BJ (cell line): ENCODE measurements at regions not wholly inside any gene's neighbourhood (a gene's known extent, or its start where the extent isn't known, plus 50 kb on each side); places are given as distances from the start of the nearest gene placed in this dataset.
A peak's percentile ranks its signal among the peaks of the same experiment; 100 is the strongest.

Experiments
- CTCF ChIA-PET: fragments of 350-600 bp; formaldehyde crosslinking; extraction: SDS; loops from one replicate; lab custom pipeline; 2021; ENCODE audit warnings: antibody characterized with exemption, inconsistent platforms; lab: Yijun Ruan, JAX
- POLR2A ChIA-PET: fragments of 300-600 bp; sonication (Branson Sonifier 250); formaldehyde crosslinking; extraction: SDS; loops from one replicate; lab custom pipeline; 2021; ENCODE audit warnings: antibody characterized with exemption; lab: Charles Lee
- DNase-seq: peaks from one replicate; pipeline ENCODE4 v3.0.0-alpha.2; 2011; ENCODE audit warnings: low read depth
- H3K27me3 ChIP-seq: 2 replicates; pipeline ENCODE4 v1.6.0; 2011; ENCODE audit warnings: low read length; ENCODE audit not compliant: control insufficient read depth, insufficient read depth
- H3K36me3 ChIP-seq: 2 replicates; pipeline ENCODE4 v1.5.1; 2011; ENCODE audit warnings: low read length; ENCODE audit not compliant: control insufficient read depth, insufficient read depth
- H3K4me3 ChIP-seq: 2 replicates; pipeline ENCODE4 v1.5.1; 2011; ENCODE audit warnings: low read depth, mild to moderate bottlenecking, control low read depth, low read length
- TF ChIP-seq, protein P1 (sequence below): IDR thresholded peaks from 2 replicates; pipeline ENCODE4 v1.5.1; 2011; ENCODE audit warnings: low read depth, mild to moderate bottlenecking, control low read depth, inconsistent platforms, low read length, moderate library complexity; ENCODE audit not compliant: insufficient read depth

DNA sequence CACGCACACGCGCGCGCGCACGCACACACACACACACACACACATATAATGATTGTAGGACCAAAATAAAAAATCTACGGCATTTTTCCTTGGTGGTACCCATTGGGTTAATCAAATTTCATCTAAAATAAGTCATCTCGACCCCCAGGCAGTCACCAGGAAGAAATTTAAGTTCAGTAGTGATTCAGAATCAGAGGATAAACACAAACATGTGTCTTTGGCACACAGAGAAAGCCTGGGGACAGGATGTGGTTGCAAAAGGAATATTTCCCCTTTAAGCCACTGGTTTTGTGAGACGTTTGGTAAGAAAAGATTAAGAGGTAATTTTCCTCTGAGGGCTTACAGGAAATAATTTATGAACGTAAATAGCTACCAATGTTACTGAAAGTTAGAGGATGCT, 171.6 kb upstream of the PIEZO2 start:
- DNase-seq = peak; percentile 77
- H3K27me3 ChIP-seq = no peaks in the 10 kb centered on the region
- H3K4me3 ChIP-seq = no peak overlapping the region
- POLR2A ChIA-PET = interaction anchor here (0.7 kb wide), 1 partner anchor 71 kb away, joined by 3 read pairs; no protein-coding TSS in a partner anchor
- H3K36me3 ChIP-seq = no peaks in the 10 kb centered on the region
- TF ChIP-seq, protein P1, sequence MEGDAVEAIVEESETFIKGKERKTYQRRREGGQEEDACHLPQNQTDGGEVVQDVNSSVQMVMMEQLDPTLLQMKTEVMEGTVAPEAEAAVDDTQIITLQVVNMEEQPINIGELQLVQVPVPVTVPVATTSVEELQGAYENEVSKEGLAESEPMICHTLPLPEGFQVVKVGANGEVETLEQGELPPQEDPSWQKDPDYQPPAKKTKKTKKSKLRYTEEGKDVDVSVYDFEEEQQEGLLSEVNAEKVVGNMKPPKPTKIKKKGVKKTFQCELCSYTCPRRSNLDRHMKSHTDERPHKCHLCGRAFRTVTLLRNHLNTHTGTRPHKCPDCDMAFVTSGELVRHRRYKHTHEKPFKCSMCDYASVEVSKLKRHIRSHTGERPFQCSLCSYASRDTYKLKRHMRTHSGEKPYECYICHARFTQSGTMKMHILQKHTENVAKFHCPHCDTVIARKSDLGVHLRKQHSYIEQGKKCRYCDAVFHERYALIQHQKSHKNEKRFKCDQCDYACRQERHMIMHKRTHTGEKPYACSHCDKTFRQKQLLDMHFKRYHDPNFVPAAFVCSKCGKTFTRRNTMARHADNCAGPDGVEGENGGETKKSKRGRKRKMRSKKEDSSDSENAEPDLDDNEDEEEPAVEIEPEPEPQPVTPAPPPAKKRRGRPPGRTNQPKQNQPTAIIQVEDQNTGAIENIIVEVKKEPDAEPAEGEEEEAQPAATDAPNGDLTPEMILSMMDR = no peak
- CTCF ChIA-PET = interaction anchor here (1.1 to 4.2 kb wide), 4 partner anchors 10 to 232 kb away, joined by 3 to 21 read pairs (median 3); no protein-coding TSS in a partner anchor

DNA sequence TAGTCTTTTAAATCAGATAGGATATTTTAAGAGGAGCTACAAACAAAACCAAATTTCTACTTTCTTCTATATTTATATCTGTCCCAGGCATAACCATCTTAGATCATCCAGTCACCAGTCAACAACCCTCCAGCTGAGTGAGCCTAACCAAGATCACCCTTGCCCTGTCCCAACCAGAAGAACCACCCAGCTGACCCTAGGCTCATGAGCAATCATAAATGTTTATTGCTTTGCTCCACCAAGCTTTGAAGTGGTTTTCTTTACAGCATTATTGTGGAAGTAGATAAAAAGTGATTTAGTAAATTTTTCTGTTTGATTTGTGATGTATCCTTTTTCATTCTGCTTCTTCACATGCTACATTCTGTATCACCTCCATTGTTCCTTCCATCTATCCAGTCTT, 167.2 kb upstream of the PIEZO2 start:
- H3K27me3 ChIP-seq = no peaks in the 10 kb centered on the region
- no peak overlapping the region for H3K4me3 ChIP-seq
- H3K36me3 ChIP-seq = no peaks in the 10 kb centered on the region
- POLR2A ChIA-PET = no interaction called here
- DNase-seq = no peak
- TF ChIP-seq, protein P1 = no peak
- CTCF ChIA-PET = interaction anchor here (0.9 kb wide), 1 partner anchor 202 kb away, joined by 3 read pairs; no protein-coding TSS in a partner anchor

DNA sequence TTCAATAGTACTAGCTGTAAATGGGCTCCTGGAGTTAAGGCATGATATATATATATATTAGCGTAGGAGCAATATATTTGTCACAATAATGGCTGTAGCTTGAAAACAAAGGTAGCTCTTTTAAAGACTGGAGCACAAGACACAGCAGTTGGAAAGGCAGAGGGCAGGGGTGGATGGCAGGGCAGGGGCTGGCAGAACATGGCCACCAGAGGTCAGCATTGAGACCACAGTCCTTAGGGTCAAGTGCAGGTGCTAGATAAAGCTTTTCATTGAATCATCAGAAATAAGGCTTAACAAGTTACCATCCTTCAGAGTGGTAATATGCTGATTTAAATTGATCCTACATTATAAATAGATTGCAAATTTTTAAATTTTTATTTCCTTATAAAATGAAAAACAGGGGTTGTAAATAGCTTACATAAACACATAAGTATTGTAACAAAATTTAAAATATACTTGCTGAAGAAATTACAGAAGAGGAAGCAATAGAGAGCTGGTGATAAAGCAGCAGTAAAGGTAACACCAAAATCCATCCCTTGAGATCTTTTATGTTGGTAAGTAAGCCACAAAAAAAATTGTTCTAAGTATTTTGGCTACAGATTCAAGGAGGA, 161.2 kb upstream of the PIEZO2 start:
- no peak for DNase-seq
- TF ChIP-seq, protein P1 = peak; percentile 81
- Histone ChIP-seq H3K27me3 (no peaks in the 10 kb centered on the region), H3K36me3 (no peaks in the 10 kb centered on the region), H3K4me3 (no peak overlapping the region)
- POLR2A ChIA-PET = no interaction called here
- CTCF ChIA-PET = interaction anchor here (0.7 to 3.9 kb wide), 42 partner anchors 9 to 459 kb away, joined by 3 to 62 read pairs (median 4); no protein-coding TSS in a partner anchor

DNA sequence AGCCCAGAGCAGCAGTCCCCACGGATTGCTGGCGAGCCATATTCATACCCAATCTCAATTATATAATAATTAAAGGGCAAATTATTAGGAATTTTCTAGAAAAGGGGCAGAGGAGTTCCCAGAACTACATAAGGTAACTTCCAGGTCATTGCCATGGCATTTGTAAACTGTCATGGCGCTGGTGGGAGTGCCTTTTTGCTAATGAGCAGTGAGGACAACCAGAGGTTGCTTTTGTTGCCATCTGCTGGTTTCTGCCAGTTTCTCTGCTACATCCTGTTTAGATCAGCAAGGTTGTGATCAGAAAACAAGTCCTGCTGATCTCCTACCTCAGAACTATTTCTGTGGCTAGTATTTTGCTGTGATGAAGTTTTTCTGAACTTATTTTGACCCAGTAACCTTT, 159.8 kb upstream of the PIEZO2 start:
- ChIA-PET POLR2A (no interaction called here), CTCF (interaction anchor here (1.0 to 1.2 kb wide), 3 partner anchors 8 to 244 kb away, joined by 3 to 9 read pairs (median 4); no protein-coding TSS in a partner anchor)
- Histone ChIP-seq H3K27me3 (no peaks in the 10 kb centered on the region), H3K4me3 (no peak overlapping the region), H3K36me3 (no peaks in the 10 kb centered on the region)
- DNase-seq = no peak
- TF ChIP-seq, protein P1 = peak; percentile 31; the same call in 1 of the 2 replicates

DNA sequence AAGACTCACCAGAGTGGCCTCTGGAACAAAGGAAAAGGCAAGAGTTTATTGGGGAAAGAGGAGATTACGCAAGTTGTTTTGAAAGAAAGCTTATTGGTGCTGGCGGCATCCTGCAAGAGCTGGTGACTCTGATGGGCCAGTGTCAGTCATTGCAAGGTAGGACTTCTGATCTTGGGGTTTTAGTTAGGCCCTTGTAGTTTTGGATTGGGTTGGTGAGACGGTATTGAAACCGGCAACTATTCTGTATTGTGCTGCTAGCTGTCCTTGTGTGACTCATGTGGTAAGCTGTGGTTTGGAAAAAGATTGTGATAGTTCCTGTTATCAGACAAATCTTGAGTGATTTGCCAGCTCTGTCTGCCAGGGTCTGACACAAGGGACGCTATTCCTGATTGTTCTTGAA, 159.1 kb upstream of the PIEZO2 start:
- DNase-seq = no peak

More for the DNA sequence above, 159.1 kb upstream of the PIEZO2 start:
- POLR2A ChIA-PET = no interaction called here
- no peaks in the 10 kb centered on the region for H3K36me3 ChIP-seq
- no peaks in the 10 kb centered on the region for H3K27me3 ChIP-seq
- TF ChIP-seq, protein P1 = no peak
- no peak overlapping the region for H3K4me3 ChIP-seq
- CTCF ChIA-PET = interaction anchor here (1.0 to 1.2 kb wide), 3 partner anchors 9 to 245 kb away, joined by 3 to 9 read pairs (median 4); no protein-coding TSS in a partner anchor
